PFSK-1 (cell line): ENCODE measurements at regions not wholly inside any gene's neighbourhood (a gene's known extent, or its start where the extent isn't known, plus 50 kb on each side); places are given as distances from the start of the nearest gene placed in this dataset.

Experiments
- FOXP2 ChIP-seq: optimal IDR thresholded peaks from 2 replicates; pipeline ENCODE3; 2011; ENCODE audit warnings: borderline replicate concordance, control low read depth, inconsistent platforms; ENCODE audit not compliant: insufficient read depth; ENCODE audit errors: extremely low read length, extremely low read depth
- POLR2AphosphoS5 ChIP-seq: IDR thresholded peaks from 2 replicates; pipeline ENCODE4 v1.6.1; 2012; ENCODE audit warnings: low read depth, mild to moderate bottlenecking, control low read depth, low read length, moderate library complexity
- REST ChIP-seq, 2 experiments: IDR thresholded peaks; 2 replicates each; pipeline versions ENCODE4 v1.6.1 to v1.8.0; 2011 to 2012; ENCODE audit warnings: low read depth in 2 of 2, low read length in 2 of 2, control low read depth in 1 of 2, inconsistent platforms in 1 of 2, mild to moderate bottlenecking in 1 of 2, moderate library complexity in 1 of 2; ENCODE audit not compliant: insufficient read depth in 1 of 2
- SIN3A ChIP-seq: IDR thresholded peaks from 2 replicates; pipeline ENCODE4 v1.6.1; 2012; ENCODE audit warnings: mild to moderate bottlenecking, low read length, moderate library complexity, borderline replicate concordance; ENCODE audit not compliant: insufficient read depth
- TAF1 ChIP-seq: IDR thresholded peaks from 2 replicates; pipeline ENCODE4 v1.6.1; 2012; ENCODE audit warnings: low read length, control low read depth, borderline replicate concordance; ENCODE audit not compliant: insufficient read depth

- TF ChIP-seq POLR2AphosphoS5 (no peak), REST (IDR thresholded peaks at IDR 0.05; ENCODE audit: insufficient read depth in 1 of 2, low read depth in 2 of 2, low read length in 2 of 2) (no peak), TAF1 (no peak), FOXP2 (no peak), SIN3A (no peak)
Observed at GRCh38 chr12:22879203-22879602, 254.2 kb downstream of the ETNK1 start.

GRCh38 chr12:22880331-22880730, 255.4 kb downstream of the ETNK1 start:
- TF ChIP-seq TAF1, result no peak
- TF ChIP-seq SIN3A, result no peak
- TF ChIP-seq FOXP2, result no peak
- no peak for TF ChIP-seq POLR2AphosphoS5
- TF ChIP-seq REST (IDR thresholded peaks at IDR 0.05; ENCODE audit: insufficient read depth in 1 of 2, low read depth in 2 of 2, low read length in 2 of 2), result no peak

- TF ChIP-seq SIN3A, result no peak
- no peak for TF ChIP-seq TAF1
- no peak for TF ChIP-seq POLR2AphosphoS5
- no peak for TF ChIP-seq FOXP2
- TF ChIP-seq REST (IDR thresholded peaks at IDR 0.05; ENCODE audit: insufficient read depth in 1 of 2, low read depth in 2 of 2, low read length in 2 of 2), result no peak
Observed at GRCh38 chr12:22880807-22881206, 255.8 kb downstream of the ETNK1 start.

- TF ChIP-seq FOXP2 (no peak), REST (IDR thresholded peaks at IDR 0.05; ENCODE audit: insufficient read depth in 1 of 2, low read depth in 2 of 2, low read length in 2 of 2) (no peak), TAF1 (no peak)
Observed at GRCh38 chr12:22881878-22882385, 257.0 kb downstream of the ETNK1 start.

GRCh38 chr12:22882559-22882958, 257.6 kb downstream of the ETNK1 start:
- TF ChIP-seq TAF1 (no peak), FOXP2 (no peak)
